GM12892 (cell line): ENCODE measurements at regions not wholly inside any gene's neighbourhood (a gene's known extent, or its start where the extent isn't known, plus 50 kb on each side); places are given as distances from the start of the nearest gene placed in this dataset.

Experiments used
- POLR2A ChIP-seq: IDR thresholded peaks from 2 replicates; pipeline ENCODE4 v1.6.1; 2011; ENCODE audit warnings: low read depth, low read length, control low read depth
- POLR2AphosphoS5 ChIP-seq: IDR thresholded peaks from 2 replicates; pipeline ENCODE4 v1.6.1; 2011; ENCODE audit warnings: low read depth, low read length, control low read depth

GRCh38 chr21:24205319-24205718 is 1402.0 kb downstream of the MRPL39 start:
- TF ChIP-seq POLR2A: no peak
- no peak for TF ChIP-seq POLR2AphosphoS5
